Transverse colon (tissue), 3 donors: ENCODE measurements at regions not wholly inside any gene's neighbourhood (a gene's known extent, or its start where the extent isn't known, plus 50 kb on each side); places are given as distances from the start of the nearest gene placed in this dataset.

Experiments
- POLR2A ChIP-seq: fragments of 450-650 bp; IDR thresholded peaks from one replicate; pipeline ENCODE4 v1.6.1; 2016; ENCODE audit warnings: antibody characterized with exemption, mild to moderate bottlenecking, moderate library complexity
- TF ChIP-seq, protein P1 (sequence below), 5 experiments: fragments of 200-600 bp in 3 of 5; fragments of 450-650 bp in 2 of 5; sonication (generic) in 3 of 5; IDR thresholded peaks; 1 replicate in 2 of 5; 2 replicates in 3 of 5; pipeline ENCODE4 v1.5.1; 2016 to 2017; ENCODE audit warnings: antibody characterized with exemption in 5 of 5, inconsistent platforms in 3 of 5, mild to moderate bottlenecking in 2 of 5, moderate library complexity in 1 of 5

DNA sequence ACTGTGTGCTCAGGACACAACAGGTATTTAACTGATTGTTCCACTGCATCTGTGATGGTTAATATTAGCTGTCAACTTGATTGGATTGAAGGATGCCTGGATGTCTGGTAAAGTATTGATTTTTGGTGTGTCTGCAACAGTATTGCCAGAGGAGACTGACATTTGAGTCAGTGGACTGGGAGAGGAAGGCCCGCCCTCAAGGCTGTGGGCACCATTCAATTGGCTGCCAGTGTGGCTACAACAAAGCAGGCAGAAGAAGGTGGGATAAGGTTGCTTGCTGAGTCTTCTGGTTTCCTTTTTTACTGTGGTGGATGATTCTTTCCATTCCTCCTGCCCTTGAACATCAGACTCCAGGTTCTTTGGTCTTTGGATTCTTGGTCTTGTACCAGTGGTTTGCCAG is 137.1 kb upstream of the FAM13C start:
- TF ChIP-seq, protein P1, sequence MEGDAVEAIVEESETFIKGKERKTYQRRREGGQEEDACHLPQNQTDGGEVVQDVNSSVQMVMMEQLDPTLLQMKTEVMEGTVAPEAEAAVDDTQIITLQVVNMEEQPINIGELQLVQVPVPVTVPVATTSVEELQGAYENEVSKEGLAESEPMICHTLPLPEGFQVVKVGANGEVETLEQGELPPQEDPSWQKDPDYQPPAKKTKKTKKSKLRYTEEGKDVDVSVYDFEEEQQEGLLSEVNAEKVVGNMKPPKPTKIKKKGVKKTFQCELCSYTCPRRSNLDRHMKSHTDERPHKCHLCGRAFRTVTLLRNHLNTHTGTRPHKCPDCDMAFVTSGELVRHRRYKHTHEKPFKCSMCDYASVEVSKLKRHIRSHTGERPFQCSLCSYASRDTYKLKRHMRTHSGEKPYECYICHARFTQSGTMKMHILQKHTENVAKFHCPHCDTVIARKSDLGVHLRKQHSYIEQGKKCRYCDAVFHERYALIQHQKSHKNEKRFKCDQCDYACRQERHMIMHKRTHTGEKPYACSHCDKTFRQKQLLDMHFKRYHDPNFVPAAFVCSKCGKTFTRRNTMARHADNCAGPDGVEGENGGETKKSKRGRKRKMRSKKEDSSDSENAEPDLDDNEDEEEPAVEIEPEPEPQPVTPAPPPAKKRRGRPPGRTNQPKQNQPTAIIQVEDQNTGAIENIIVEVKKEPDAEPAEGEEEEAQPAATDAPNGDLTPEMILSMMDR (IDR thresholded peaks at IDR 0.05) = no peak
- TF ChIP-seq POLR2A = no peak
